GM18861 (cell line): ENCODE measurements at regions not wholly inside any gene's neighbourhood (a gene's known extent, or its start where the extent isn't known, plus 50 kb on each side); places are given as distances from the start of the nearest gene placed in this dataset.
"Not testable (repeated sequence)": the region's sequence is repeated elsewhere in the genome, so short reads cannot be mapped to it uniquely, and the experiment has no call there.

Experiments
- ATAC-seq: cut with Tn5 transposase; IDR thresholded peaks from one replicate; pipeline ENCODE4 v1.9.1; 2021; ENCODE audit not compliant: unreplicated experiment

DNA sequence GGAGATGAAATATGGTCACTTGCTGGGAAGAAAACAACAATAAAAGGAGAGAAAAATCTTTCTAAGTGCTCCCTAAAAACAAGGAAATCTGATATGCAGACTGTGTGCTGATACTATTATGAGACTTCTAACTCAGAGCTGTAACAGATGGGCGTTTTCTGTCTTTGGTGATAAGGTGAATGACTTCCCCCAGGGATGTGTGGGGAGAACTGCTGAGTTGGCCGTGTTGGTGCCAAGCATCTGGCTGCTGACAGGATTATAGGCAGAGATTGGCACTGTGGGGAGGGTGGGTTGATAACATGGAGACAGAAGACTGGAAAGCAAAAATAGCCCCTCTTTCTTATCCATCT lies 438.5 kb upstream of the PLXNA2 start:
- ATAC-seq: no peak

DNA sequence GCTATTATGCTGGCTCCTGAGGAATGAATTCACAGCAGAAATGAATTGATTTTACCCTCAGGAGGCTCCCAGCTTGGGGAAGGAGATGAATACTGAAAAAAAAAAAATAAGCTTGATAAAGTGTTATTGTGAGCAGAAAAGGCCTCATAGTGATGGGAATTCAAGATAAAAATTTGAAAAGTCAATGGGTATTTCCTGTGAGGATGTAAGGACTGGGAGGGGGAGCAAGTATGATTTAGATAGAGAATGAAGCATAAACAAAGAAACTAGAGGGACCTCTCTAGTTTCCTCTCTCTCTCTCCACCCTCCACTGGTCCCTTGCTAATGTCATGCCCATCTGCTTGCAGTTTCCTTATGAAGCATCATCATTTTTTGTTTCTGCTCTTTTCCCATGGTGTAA lies 439.0 kb upstream of the PLXNA2 start:
- ATAC-seq: no peak

DNA sequence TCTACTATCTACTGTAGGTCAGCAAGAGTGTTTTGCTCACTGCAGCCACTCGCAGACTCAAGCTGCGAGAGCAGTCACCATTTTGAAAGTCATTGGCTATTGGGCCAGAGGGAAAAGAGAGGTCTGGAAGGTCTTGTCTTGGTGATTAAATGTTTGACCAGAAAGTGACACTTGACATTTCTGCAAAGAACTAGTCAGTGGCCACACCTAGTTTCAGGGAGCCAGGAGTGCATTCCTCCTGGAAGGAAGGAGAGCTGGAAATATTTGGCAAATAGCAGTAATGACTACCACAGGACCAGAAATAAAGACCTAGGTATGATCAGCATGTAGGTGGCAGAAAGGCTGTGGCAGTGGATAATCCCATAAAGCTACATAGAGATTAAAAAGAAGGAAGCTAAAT lies 440.0 kb upstream of the PLXNA2 start:
- ATAC-seq: no peak

DNA sequence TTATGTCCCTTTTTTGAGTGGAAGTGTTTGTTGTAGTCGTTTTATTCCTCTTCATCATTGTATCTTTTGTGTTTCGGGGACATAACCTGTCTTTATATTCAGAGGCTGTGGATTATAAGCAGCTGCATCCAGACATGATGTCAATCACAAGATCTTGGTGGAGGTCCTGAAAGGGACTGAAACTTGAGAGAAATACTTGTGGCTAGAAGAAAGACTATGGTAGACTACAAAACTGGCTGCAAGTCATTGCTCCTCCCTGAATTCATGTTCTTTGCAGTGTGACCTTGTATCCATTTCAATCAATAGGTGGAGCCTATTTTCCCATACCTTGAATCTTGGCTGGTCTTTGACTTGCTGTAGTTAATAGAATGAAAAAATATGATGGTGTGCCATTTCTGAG lies 442.4 kb upstream of the PLXNA2 start:
- no peak for ATAC-seq

DNA sequence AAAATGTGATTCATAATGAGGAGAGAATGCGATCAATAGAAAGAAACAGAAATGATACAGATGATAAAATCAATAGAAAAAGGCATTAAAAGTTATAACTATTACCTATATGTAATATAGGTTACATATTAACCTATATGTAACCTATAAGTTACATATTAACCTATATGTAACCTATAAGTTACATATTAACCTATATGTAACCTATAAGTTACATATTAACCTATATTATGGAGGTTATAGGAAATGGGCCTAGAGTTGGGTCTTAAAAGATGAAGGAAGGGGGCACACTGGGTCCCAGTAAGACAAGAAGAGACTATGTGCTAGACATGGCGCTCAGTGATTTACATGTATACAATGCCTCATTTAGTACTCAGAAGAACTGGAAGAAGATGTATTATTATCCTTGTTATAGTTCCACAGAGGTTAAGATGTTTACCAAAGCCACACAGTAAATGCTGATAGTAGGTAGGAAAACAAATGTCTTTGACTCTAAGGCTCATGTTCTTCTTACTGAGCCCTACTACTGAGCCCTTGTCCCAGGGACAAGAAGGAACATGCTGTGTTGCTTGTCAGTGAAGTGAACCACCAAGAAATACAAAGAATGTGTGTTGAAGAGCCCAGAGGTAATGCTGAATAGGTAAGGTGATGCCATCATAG lies 444.6 kb upstream of the PLXNA2 start:
- no peak for ATAC-seq

DNA sequence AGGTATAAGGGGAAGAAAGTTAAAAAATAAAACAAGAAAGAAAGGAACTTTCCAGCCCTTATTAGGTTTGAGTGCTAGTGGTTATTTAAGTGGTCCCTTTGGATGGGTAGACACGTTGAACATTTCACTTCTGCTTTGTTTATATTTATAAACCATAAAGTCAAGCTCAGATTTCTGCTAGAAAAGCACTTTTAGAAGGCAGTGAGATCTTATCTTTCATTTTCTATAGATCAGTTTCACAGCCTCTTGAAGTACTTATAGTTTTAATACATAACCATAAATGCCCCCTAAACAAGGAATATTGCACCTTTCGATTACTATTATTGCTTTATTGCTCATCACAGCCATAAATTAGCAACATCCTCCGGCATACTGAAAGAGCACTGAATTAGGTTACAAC lies 446.8 kb upstream of the PLXNA2 start:
- no peak for ATAC-seq

DNA sequence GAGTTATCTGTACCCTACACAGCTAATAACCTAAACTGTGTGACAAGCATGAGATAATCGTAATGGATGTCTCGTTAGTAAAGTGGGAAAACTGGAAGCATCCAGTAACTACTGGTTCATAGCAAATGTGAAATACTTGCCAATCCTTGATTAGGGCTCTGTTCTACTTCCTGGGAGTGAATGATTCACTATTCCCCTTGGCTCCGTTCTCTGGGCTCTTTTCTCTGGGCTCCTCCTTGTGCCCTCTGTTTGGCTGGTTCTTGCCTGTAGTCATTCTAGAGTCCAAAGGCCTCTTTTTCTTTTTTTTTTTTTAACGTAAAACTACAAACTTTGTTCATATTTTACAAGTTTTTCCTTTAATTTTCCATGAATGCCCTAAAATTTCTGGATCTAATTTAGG lies 465.8 kb upstream of the PLXNA2 start:
- no peak for ATAC-seq

DNA sequence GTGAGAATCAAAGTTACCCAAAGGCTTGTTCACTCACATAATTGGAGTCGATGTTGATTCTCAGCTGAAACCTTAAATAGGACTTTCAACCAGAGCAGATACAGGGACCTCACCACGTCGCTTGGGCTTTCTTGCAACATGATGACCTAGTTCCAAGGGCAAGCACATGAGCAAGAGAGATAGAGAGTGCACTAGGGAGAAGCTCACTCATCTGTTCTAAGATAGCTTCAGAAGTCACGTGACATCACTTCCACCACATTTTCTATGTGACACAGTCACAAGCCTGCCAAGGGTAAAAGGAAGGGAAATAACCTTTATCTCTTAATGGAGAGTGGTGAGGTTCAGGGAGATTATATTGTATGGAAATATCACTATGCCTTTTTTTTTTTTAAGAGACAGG lies 470.1 kb upstream of the PLXNA2 start:
- no peak for ATAC-seq

DNA sequence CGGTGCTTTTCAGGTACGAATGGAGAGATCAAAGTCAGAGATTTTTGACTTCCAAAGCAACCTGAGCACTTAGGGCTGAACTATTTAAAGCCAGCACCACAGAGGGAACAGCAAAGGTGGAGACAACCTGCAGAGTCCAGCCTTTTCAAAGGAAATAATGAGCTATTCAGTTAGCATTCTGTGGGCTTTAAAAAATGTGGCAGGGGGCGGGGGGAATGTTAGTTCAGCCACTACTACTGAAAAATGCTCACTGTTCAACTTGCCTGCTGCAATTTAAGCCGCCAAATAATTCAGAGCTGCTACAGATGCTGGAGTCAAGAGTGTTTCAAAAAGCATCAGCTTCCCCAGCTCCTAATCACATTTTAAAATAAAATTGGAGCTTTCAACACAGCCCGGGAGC lies 473.3 kb upstream of the PLXNA2 start:
- no peak for ATAC-seq

DNA sequence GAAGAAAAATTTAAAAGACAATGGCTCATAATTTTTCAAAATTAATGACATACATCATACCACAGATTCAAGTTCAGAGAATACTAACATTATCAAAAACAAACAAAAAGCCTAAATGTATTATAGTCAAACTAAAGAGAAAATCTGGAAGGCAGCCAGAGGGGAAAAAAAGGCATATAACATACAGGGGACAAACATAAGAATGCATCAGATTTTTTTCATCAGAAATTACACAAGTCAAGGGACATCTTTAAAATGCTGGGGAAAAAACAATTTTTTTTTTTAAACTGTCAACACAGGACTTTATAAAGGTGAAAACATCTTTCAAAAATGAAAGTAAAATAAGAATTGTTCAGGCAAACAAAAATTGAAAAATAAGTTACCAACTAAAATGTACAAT lies 478.4 kb upstream of the PLXNA2 start:
- no peak for ATAC-seq

DNA sequence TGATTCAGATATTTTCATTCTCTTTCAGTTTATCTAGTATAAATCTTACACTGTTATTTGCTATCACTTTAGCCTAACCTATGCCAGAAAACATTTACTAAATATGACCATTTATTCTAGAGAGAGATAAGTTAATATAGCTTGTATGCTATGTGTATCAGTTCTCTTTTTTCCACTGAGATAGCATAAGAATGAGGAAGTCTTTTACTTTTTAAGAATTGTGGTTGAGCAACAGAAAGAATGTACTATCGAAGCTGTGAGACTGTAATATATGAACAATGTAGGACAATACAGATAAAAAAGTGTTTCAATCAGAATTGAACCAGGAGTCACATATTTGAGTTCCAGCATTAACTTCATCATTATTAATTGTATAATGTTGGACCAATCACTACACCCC lies 479.9 kb upstream of the PLXNA2 start:
- ATAC-seq: peak; percentile 72

DNA sequence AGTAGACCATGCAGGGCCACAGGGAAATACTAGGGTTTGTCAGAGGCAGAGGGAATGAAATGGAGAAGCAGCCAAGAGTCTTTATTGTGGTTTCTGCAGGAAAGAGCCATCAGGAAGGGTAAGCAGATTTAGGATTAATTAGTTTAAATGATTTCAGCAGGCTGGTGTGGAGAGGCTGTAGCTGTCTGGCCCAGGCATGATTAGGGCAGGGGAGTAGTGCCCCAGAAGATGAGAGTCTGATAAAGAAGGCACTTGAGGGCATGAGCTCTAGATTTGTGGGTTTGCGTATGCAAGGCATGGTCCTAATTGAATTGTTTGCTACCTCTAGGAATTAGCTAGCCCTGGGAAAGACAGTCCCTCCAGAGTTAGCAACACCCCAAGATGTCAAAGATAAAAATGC lies 484.6 kb upstream of the PLXNA2 start:
- ATAC-seq: no peak

DNA sequence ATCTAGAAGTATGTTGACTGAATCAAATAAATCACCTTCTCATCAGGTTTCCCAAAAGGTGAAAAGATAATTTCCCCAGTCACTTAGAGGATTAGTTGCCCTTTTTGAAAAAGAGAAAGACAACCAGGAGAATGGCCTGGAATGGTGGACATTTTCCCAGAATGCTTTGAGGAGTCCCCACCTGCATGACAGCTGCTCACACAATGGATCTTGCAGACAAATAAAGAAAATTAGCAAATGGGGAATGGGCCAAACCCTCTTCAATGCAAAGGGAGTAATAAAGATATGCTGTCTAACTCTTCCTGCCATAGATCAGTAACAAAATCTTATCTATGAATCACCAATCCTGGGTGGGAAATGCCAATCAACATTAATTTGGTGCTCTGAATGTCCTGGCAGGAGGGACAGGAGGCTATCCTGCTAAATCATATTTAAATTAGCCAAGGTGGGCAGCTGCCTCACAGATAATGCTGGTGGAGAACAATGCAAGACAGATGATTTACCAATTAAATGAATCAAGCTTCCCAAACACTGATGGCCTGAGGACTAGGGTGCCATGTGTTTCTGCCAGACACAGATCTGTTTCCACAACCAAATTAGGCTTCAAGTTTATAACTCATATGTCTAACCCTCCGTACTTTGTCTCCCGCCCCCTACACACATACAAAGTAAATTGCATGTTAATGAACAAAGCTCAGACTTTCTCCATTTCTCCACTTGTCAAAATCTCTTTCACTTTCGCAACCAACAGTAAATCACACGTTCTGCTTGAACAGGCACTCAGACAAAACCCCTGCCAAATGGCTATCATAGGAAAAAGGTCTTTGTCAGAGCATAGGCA lies 488.0 kb upstream of the PLXNA2 start:
- ATAC-seq: peak; percentile 97

DNA sequence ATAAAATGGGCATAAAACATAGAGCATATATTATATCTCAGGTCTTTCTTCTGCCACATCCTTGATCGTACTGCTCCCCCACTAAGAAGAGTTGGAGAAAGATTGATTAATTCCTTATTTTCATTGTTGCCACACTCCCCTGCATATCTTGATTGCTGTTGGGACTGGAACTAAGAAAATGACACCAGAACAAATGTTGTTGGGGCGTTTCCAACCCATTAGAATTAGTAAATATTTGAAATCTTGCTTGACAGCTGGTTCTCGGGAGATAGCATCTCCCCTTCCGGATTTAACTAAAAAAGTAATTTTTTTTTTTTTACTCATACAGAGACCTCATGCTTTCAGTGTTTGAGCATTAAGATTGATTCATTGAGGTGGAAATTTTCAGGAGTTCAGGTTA lies 493.0 kb upstream of the PLXNA2 start:
- ATAC-seq: no peak

DNA sequence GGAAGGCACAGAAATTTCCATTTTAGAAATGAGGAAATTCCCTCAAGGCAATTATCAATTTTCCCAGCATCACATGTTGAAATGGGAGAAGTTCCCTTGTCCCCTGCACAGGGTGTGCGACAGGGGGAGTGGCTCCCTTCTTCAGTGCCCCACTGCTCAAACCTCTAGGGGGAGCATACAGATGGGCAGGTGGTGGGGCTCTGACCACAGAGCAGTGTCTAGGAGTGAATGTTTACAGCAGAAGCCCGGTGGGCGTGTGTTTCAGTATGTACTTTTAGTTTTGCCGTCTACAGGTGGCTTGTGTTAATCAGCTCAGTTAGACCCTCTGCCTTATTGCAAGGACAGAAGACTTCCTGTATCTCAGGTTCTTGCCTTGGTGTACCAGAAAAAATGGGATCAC lies 493.7 kb upstream of the PLXNA2 start:
- ATAC-seq: peak; percentile 86

DNA sequence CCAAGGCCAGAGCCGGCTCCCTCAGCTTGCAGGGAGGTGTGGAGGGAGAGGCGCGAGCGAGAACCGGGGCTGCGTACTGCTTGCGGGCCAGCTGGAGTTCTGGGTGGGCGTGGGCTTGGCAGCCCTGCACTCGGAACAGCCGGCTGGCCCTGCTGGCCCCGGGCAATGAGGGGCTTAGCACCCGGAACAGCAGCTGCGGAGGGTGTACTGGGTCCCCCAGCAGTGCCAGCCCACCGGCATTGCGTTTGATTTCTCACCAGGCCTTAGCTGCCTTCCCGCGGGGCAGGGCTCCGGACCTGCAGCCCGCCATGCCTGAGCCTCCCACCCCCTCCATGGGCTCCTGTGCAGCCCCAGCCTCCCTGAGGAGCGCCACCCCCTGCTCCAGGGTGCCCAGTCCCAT lies 495.5 kb upstream of the PLXNA2 start:
- not testable (repeated sequence) for ATAC-seq

DNA sequence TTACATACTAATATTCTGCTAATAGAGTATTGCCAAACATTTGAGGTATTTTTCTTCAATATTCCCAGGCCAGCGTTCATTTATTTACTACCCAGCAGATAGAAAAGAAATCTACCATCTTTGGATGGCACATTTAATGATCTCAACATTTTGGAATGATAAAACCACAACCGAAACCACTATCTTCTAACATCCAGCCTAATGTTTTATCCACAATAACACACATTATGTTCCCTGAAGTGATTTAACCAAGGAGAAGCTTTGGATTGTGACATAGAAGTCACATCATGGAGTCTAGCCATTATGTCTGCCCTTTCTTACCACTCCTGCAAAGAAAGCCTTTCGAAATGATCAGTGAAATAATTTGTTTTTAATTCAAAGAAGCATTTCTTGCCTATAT lies 497.1 kb upstream of the PLXNA2 start:
- ATAC-seq: no peak

DNA sequence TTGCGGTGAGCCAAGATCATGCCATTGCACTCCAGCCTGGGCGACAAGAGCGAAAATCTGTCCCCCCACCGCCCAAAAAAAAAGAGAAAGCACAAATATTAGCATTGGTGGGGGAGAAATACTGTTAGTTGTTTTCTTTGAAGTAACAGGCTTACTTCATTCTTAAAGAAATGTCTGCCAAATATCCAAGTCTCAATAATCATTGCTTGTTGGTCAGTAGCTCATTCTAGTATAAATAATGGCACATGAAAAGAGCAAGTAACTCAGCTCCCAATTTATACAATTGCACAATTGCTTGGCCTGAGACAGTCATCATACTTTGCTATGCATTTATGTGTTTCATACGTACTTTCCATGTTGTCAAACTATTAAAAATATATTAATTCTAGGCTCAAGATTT lies 499.2 kb upstream of the PLXNA2 start:
- ATAC-seq: no peak

DNA sequence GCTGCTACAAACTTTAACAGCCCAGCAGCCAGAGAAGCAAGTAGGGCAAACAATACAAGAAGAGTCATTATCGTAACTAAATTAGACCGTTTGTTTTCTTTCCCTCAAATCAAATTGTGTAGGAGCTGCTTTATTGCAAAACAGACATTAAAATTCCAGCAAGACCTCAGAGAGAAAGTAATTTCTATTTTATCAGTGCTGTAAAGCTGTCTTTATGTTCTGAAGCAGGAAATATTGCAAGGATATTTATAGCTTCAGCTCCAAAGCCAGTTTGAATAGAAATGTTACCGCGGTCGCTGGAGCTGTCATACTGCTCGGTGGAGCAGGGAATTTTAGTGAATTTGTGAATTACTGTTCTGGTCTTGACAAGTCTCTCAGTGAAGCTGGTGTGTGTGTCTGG lies 503.8 kb upstream of the PLXNA2 start:
- no peak for ATAC-seq

DNA sequence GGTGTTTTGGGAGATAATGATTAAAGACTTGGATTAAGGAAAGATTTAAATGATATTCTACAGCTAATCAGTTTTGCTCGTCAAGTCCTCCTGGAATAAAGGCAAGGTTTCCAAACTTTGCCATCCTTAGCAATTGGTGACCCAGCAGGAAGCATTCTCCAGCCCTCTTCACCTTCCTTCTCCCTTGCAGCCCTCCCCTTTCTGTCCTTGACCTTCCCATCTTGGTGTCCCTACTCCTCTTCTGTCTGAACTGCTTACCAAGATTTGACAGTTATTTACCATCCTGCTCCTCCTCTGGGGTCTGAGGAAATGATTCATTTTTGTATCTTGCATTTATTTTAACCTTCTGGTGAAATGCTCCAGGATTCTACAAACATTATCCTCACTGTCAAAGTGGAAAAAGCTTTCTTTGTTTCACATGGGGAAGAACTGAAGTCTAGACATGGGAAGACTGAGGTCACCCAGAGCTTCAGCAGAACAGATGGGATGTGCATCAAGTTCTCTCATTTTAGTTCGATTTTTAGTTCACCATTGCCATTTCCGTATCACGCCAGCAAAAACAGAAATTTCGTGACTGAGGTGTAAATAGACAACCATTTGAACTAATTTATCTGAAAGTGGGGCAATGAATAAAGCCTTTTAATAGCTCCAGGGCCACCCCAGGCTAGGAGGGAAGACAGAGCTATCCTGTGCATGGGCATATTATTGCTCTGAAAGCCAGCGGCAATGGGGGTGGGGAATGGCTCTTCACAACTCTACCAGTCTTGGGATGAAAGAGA lies 504.4 kb upstream of the PLXNA2 start:
- no peak for ATAC-seq

DNA sequence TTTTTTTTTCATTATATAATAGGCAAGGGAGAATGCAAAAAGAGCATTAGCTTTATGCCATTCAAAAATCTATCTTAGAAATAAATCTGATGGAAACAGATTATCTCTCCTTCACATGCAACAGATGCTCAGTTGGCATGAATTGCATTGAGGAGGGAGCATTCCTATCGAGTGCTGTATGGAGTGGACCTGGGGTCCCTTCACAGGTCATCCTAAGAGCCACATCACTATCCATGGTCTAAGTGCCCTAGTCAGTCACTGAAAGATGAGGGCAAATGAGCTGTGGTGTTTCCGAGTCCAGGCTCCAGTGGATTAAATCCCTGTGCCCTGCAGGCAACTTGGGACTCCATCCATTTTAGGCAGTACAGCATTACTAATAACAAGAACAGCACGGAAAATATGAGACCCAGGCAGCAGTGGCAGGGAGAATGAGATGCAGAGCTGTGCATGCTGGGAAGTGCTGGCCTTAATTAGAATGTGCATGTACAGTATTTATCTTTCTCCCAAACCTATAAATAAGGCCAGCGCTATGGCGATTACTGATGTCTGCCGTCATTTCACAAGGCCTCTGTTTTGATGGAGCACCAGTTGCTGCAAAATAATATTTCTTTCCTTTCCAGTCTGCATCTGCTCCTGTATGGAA lies 512.3 kb upstream of the PLXNA2 start:
- no peak for ATAC-seq

DNA sequence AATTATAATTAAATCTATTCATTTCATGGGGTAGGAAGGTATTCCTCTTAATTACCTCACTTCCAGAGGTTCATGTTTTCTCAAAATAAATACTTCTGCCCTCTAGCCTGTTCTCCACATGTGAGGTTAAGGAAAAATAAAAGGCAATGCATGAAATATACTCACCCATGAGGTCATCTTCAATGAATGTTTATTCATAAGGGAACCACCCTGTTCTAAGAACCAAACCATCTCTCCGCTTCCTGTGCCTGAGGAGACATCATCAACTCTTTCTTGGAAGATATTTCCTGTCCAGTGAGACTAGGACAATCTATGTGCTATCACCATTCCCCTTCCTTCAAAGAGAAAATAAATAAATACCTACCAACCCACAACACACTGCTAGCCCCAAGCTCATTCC lies 513.7 kb upstream of the PLXNA2 start:
- no peak for ATAC-seq
